Ishikawa (cell line): ENCODE measurements at regions not wholly inside any gene's neighbourhood (a gene's known extent, or its start where the extent isn't known, plus 50 kb on each side); places are given as distances from the start of the nearest gene placed in this dataset.

Experiments used
- CEBPB ChIP-seq: IDR thresholded peaks from 2 replicates; pipeline ENCODE4 v1.6.1; 2012
- EP300 ChIP-seq: IDR thresholded peaks from 2 replicates; pipeline ENCODE4 v1.6.1; 2012; ENCODE audit warnings: borderline replicate concordance
- MAX ChIP-seq: IDR thresholded peaks from 2 replicates; pipeline ENCODE4 v1.6.1; 2012

DNA sequence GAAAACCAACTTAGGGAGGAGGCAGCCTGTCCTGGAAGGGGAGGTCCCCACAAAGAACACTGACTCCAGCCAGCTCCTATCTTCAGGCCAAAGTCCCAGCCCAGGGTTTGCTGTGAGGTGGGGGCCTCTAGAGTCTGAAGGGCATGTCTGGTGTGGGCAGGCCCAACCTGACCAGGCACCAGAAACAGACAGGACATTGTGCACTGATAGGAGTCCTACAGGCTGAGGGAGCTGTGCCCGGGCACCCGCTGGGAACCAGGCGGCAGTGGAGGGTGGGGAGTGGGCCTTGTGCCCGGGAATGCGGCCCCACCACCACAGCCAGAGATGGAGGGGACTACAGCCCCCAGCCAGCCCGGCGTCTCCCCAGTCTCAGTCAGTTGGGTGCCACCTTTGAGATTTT lies 161.4 kb downstream of the WNT7A start:
- TF ChIP-seq EP300, result no peak
- no peak for TF ChIP-seq MAX
- no peak for TF ChIP-seq CEBPB
